Suprapubic skin (tissue), 4 donors: ENCODE measurements at regions not wholly inside any gene's neighbourhood (a gene's known extent, or its start where the extent isn't known, plus 50 kb on each side); places are given as distances from the start of the nearest gene placed in this dataset.

Experiments used
- DNase-seq, 2 donors: peaks; one replicate each; pipeline ENCODE4 v3.0.0-alpha.2; 2019; ENCODE audit warnings: low spot score in 2 of 2
- H3K27ac ChIP-seq: fragments of 200-600 bp; sonication (generic); one replicate; pipeline ENCODE4 v1.5.1; 2019
- H3K27me3 ChIP-seq: fragments of 200-600 bp; sonication (generic); one replicate; pipeline ENCODE4 v1.5.1; 2019
- H3K36me3 ChIP-seq: fragments of 200-600 bp; sonication (generic); one replicate; pipeline ENCODE4 v1.5.1; 2019
- H3K4me1 ChIP-seq: fragments of 200-600 bp; sonication (generic); one replicate; pipeline ENCODE4 v1.5.1; 2019
- H3K4me3 ChIP-seq: fragments of 200-600 bp; sonication (generic); one replicate; pipeline ENCODE4 v1.5.1; 2019; ENCODE audit warnings: mild to moderate bottlenecking
- H3K9me3 ChIP-seq: fragments of 200-600 bp; sonication (generic); one replicate; pipeline ENCODE4 v1.5.1; 2019
- CTCF ChIP-seq, 2 donors: fragments of 200-600 bp in 1 of 2; fragments of 450-650 bp in 1 of 2; sonication (generic) in 1 of 2; IDR thresholded peaks; one replicate each; pipeline ENCODE4 v1.5.1; 2016 to 2019; ENCODE audit warnings: antibody characterized with exemption in 2 of 2, mild to moderate bottlenecking in 1 of 2, moderate library complexity in 1 of 2
- EP300 ChIP-seq: sonication (generic); formaldehyde crosslinking; IDR thresholded peaks from one replicate; pipeline ENCODE4 v1.6.1; 2017; ENCODE audit warnings: antibody characterized with exemption
- POLR2A ChIP-seq, 2 donors: fragments of 450-650 bp; IDR thresholded peaks; one replicate each; pipeline ENCODE4 v1.6.1; 2017; ENCODE audit warnings: antibody characterized with exemption in 2 of 2, mild to moderate bottlenecking in 2 of 2, moderate library complexity in 2 of 2
- POLR2AphosphoS5 ChIP-seq, 3 donors: sonication (generic); formaldehyde crosslinking; IDR thresholded peaks; one replicate each; pipeline ENCODE4 v1.6.1; 2017; ENCODE audit warnings: antibody characterized with exemption in 3 of 3
- WGBS: methylation state at CpG from one replicate; pipeline ENCODE4 v1.1.5; 2018; 5-methylcytosine and 5-hydroxymethylcytosine counted together

GRCh38 chr6:133051240-133051639 is 189.9 kb upstream of the EYA4 start:
- no peak overlapping the region for H3K4me3 ChIP-seq
- TF ChIP-seq POLR2A (IDR thresholded peaks at IDR 0.05): no peak
- TF ChIP-seq EP300: no peak
- TF ChIP-seq POLR2AphosphoS5 (IDR thresholded peaks at IDR 0.05): no peak
- no peak for TF ChIP-seq CTCF (IDR thresholded peaks at IDR 0.05)
- H3K27ac ChIP-seq: no peak overlapping the region
- no peaks in the 10 kb centered on the region for H3K9me3 ChIP-seq
- no peaks in the 10 kb centered on the region for H3K27me3 ChIP-seq
- DNase-seq: no peak
- no peaks in the 10 kb centered on the region for H3K36me3 ChIP-seq
- no peaks in the 10 kb centered on the region for H3K4me1 ChIP-seq
- 82% methylated on average over 6 of the region's 6 CpGs for WGBS

GRCh38 chr6:133052465-133052864 is 188.7 kb upstream of the EYA4 start:
- Histone ChIP-seq H3K27ac (no peak overlapping the region), H3K36me3 (no peaks in the 10 kb centered on the region), H3K9me3 (no peaks in the 10 kb centered on the region), H3K27me3 (no peaks in the 10 kb centered on the region), H3K4me1 (no peaks in the 10 kb centered on the region), H3K4me3 (no peak overlapping the region)
- WGBS: 95% methylated on average over 2 of the region's 2 CpGs
- TF ChIP-seq CTCF (IDR thresholded peaks at IDR 0.05) (no peak), POLR2A (IDR thresholded peaks at IDR 0.05) (no peak), EP300 (no peak)
- no peak for DNase-seq

- Histone ChIP-seq H3K27ac (no peak overlapping the region), H3K4me3 (no peak overlapping the region), H3K9me3 (no peaks in the 10 kb centered on the region), H3K36me3 (no peaks in the 10 kb centered on the region), H3K27me3 (no peaks in the 10 kb centered on the region), H3K4me1 (no peaks in the 10 kb centered on the region)
- no peak for DNase-seq
- no peak for TF ChIP-seq POLR2A (IDR thresholded peaks at IDR 0.05)
- TF ChIP-seq POLR2AphosphoS5 (IDR thresholded peaks at IDR 0.05): no peak
- TF ChIP-seq CTCF (IDR thresholded peaks at IDR 0.05): no peak
- TF ChIP-seq EP300: no peak
- WGBS: 24% methylated on average over 5 of the region's 5 CpGs
These were observed 185.7 kb upstream of the EYA4 start for GRCh38 chr6:133055441-133055966.

- 100% methylated on average over 2 of the region's 2 CpGs for WGBS
- Histone ChIP-seq H3K36me3 (no peaks in the 10 kb centered on the region), H3K4me3 (no peak overlapping the region), H3K4me1 (no peaks in the 10 kb centered on the region), H3K9me3 (no peaks in the 10 kb centered on the region), H3K27me3 (no peaks in the 10 kb centered on the region), H3K27ac (no peak overlapping the region)
- TF ChIP-seq POLR2AphosphoS5 (IDR thresholded peaks at IDR 0.05): no peak
- TF ChIP-seq CTCF (IDR thresholded peaks at IDR 0.05): no peak
- TF ChIP-seq POLR2A (IDR thresholded peaks at IDR 0.05): no peak
- no peak for TF ChIP-seq EP300
- no peak for DNase-seq
These were observed 183.8 kb upstream of the EYA4 start for GRCh38 chr6:133057352-133057751.

GRCh38 chr6:133062077-133062476 is 179.1 kb upstream of the EYA4 start:
- Histone ChIP-seq H3K9me3 (no peaks in the 10 kb centered on the region), H3K36me3 (no peaks in the 10 kb centered on the region), H3K4me1 (no peaks in the 10 kb centered on the region), H3K27me3 (no peaks in the 10 kb centered on the region), H3K27ac (no peak overlapping the region), H3K4me3 (no peak overlapping the region)
- no peak for TF ChIP-seq POLR2A (IDR thresholded peaks at IDR 0.05)
- no peak for TF ChIP-seq EP300
- TF ChIP-seq CTCF (IDR thresholded peaks at IDR 0.05): no peak
- TF ChIP-seq POLR2AphosphoS5 (IDR thresholded peaks at IDR 0.05): no peak
- DNase-seq: no peak
- 55% methylated on average over 4 of the region's 4 CpGs for WGBS
